ENCODE measurements at regions not wholly inside any gene's neighbourhood (a gene's known extent, or its start where the extent isn't known, plus 50 kb on each side); places are given as distances from the start of the nearest gene placed in this dataset.
"Not testable (repeated sequence)": the region's sequence is repeated elsewhere in the genome, so short reads cannot be mapped to it uniquely, and the experiment has no call there.

GRCh38 chr5:75828029-75828428, 110.8 kb upstream of the POC5 start:
- DNase-seq (ENCODE audit: extremely low read depth, insufficient read length) = no peak
- no peak overlapping the region for H3K4me3 ChIP-seq (replicated peaks; ENCODE audit: low read depth, low read length)
- no peak for TF ChIP-seq CTCF (IDR thresholded peaks at IDR 0.05; ENCODE audit: insufficient read depth, low read length, poor library complexity, severe bottlenecking)
- no peaks in the 10 kb centered on the region for H3K36me3 ChIP-seq (ENCODE audit: control insufficient read depth, insufficient read depth, low read length)
- H3K27me3 ChIP-seq (replicated peaks; ENCODE audit: control insufficient read depth, insufficient read depth, low read length) = no peaks in the 10 kb centered on the region

DNA sequence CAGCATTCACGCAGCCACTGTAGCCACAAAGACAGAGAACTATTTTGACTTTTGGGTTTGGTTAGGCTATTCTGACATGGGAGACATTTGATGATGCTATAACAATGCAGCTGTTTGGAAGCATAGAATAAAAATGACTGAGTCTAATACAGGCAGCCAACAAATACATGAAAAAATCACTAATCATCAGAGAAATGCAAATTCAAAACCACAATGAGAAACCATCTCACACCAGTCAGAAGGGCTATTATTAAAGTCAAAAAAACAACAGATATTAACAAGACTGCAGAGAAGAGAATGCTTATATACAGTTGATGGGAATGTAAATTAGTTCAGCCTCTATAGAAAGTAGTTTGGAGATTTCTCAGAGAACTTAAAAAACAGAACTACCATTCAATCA, 107.1 kb upstream of the POC5 start:
- Histone ChIP-seq H3K27me3 (replicated peaks; ENCODE audit: control insufficient read depth, insufficient read depth, low read length) (no peaks in the 10 kb centered on the region), H3K36me3 (ENCODE audit: control insufficient read depth, insufficient read depth, low read length) (no peaks in the 10 kb centered on the region), H3K4me3 (replicated peaks; ENCODE audit: low read depth, low read length) (no peak overlapping the region)
- no peak for DNase-seq (ENCODE audit: extremely low read depth, insufficient read length)
- no peak for TF ChIP-seq CTCF (IDR thresholded peaks at IDR 0.05; ENCODE audit: insufficient read depth, low read length, poor library complexity, severe bottlenecking)

DNA sequence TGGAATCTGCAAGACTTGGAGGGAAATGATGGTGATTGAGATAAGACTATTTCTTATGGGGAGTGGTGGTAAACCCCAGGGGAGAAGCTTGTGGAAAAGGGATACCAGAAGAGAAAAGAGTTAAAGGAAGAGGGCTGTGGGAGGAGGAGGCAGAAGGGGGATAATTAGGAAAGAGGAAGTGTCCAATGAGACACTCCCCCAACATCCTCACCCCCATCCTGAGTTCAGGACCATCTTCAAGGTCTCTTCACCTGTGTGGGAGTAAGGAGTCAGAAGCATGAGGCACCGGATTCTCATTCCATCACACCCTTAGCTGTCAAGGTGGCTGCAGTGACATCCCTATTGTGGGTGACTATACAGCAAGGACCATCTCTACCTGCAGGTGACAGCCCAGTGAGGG, 106.6 kb upstream of the POC5 start:
- TF ChIP-seq CTCF (IDR thresholded peaks at IDR 0.05; ENCODE audit: insufficient read depth, low read length, poor library complexity, severe bottlenecking) = no peak
- H3K27me3 ChIP-seq (replicated peaks; ENCODE audit: control insufficient read depth, insufficient read depth, low read length) = no peaks in the 10 kb centered on the region
- H3K36me3 ChIP-seq (ENCODE audit: control insufficient read depth, insufficient read depth, low read length) = no peaks in the 10 kb centered on the region
- no peak for DNase-seq (ENCODE audit: extremely low read depth, insufficient read length)
- H3K4me3 ChIP-seq (replicated peaks; ENCODE audit: low read depth, low read length) = no peak overlapping the region

GRCh38 chr5:75818661-75819060, 101.4 kb upstream of the POC5 start:
- no peaks in the 10 kb centered on the region for H3K36me3 ChIP-seq (ENCODE audit: control insufficient read depth, insufficient read depth, low read length)
- DNase-seq (ENCODE audit: extremely low read depth, insufficient read length) = no peak
- no peak for TF ChIP-seq CTCF (IDR thresholded peaks at IDR 0.05; ENCODE audit: insufficient read depth, low read length, poor library complexity, severe bottlenecking)
- no peak overlapping the region for H3K4me3 ChIP-seq (replicated peaks; ENCODE audit: low read depth, low read length)
- no peaks in the 10 kb centered on the region for H3K27me3 ChIP-seq (replicated peaks; ENCODE audit: control insufficient read depth, insufficient read depth, low read length)

- not testable (repeated sequence) for DNase-seq (ENCODE audit: extremely low read depth, insufficient read length); H3K4me3 ChIP-seq (replicated peaks; ENCODE audit: low read depth, low read length); H3K36me3 ChIP-seq (ENCODE audit: control insufficient read depth, insufficient read depth, low read length); H3K27me3 ChIP-seq (replicated peaks; ENCODE audit: control insufficient read depth, insufficient read depth, low read length)
These were observed 82.5 kb upstream of the POC5 start for GRCh38 chr5:75799695-75800094.

DNA sequence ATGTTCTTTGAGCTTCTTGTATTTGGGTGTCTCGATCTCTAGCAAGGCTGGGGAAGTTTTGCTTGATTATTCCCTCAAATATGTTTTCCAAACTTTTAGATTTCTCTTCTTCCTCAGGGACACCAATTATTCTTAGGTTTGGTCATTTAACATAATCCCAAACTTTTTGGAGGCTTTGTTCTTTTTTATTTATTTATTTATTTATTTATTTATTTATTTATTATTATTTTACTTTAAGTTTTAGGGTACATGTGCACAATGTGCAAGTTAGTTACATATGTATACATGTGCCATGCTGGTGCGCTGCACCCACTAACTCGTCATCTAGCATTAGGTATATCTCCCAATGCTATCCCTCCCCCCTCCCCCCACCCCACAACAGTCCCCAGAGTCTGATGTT, 52.1 kb upstream of the POC5 start:
- DNase-seq (ENCODE audit: extremely low read depth, insufficient read length); H3K36me3 ChIP-seq (ENCODE audit: control insufficient read depth, insufficient read depth, low read length); H3K27me3 ChIP-seq (replicated peaks; ENCODE audit: control insufficient read depth, insufficient read depth, low read length); H3K4me3 ChIP-seq (replicated peaks; ENCODE audit: low read depth, low read length): not testable (repeated sequence)

Data from GM06990 (cell line).